NCI-H226 (cell line): ENCODE measurements at regions not wholly inside any gene's neighbourhood (a gene's known extent, or its start where the extent isn't known, plus 50 kb on each side); places are given as distances from the start of the nearest gene placed in this dataset.

Experiments
- DNase-seq: peaks from one replicate; pipeline ENCODE4 v3.0.0-alpha.2; 2015

DNA sequence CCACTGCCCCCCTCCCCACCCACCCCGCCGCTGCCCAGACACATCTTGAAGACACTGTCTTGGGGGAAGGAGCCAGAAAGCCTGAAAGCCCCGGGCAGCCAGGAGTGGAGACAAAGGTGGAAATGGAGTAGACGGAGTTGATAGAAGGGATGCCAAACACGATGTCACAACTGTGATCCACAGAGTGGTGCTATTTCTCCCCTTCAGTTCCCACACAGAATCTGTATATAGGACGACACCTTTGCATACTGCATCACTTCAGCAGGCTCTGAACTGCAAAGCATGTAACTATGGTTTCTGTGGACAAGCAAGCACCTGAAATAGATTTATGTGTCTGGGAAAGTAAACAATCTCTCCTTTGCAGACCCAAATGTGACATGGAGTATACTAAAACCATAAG lies 56.4 kb upstream of the F13A1 start:
- no peak for DNase-seq

- no peak for DNase-seq
Measured at GRCh38 chr6:6377621-6378020, 57.2 kb upstream of the F13A1 start.

DNA sequence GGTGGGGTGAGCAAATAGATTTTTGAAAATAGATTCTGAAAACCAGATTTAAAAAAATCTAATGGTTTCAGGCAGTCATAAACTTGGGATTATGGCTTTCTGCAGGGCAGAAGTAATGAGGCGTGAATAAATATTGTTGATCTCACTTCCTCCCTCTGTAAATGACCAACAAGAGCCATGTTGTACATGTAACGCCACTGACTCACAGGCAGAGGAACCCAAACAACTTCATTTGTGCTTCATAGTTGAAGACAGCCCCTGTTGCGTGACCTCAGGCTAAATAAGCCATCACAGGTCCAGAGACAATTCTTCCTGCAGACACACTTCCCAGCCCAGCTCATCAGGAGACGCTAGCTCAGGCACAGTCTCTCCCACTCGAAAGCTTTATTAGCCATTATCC lies 59.1 kb upstream of the F13A1 start:
- DNase-seq = no peak

DNA sequence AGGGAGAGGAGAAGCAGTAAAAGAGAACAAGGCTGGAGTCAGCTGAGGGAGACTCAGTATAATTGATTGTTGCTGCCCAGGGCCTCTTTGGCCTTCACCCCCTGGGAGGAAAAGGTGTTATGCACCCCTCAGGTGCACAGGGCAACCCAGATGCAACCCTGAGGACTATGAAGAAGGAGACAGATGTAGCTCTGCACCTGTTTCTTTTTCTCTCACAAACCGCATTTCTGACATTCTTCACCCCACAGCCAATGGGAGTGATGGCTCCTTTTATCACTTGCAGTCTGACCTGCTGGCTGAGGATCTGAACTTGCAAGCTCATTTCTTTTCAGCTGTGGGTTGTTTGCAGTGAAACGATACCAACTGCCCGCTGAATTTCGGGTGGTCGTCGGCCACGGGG lies 64.1 kb upstream of the F13A1 start:
- no peak for DNase-seq

GRCh38 chr6:6386010-6386409 lies 65.5 kb upstream of the F13A1 start:
- DNase-seq = no peak

GRCh38 chr6:6390849-6391602 lies 70.6 kb upstream of the F13A1 start:
- DNase-seq = no peak

- DNase-seq = no peak
Measured at GRCh38 chr6:6392214-6393068, 72.0 kb upstream of the F13A1 start.

DNA sequence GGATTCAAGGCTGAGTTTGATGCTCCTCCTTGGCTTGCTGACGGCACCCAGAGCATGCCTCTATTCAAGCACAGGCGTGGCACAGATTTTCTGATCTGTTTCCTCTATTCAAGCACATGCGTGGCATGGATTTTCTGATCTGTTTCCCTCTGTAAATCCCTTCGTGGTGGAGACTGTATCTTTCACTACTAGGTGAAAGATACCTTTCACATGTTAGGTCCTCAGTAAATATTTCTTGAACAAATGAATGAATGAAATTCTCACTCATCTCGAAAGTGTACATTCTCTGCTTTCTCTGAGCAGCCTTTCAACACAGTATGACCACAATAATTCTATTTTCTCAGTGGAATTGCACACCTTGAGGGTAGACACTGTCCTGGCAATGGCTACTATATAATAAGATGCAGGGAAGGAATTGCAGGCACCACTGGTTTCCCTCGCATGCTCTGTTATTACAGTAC lies 72.6 kb upstream of the F13A1 start:
- no peak for DNase-seq

DNA sequence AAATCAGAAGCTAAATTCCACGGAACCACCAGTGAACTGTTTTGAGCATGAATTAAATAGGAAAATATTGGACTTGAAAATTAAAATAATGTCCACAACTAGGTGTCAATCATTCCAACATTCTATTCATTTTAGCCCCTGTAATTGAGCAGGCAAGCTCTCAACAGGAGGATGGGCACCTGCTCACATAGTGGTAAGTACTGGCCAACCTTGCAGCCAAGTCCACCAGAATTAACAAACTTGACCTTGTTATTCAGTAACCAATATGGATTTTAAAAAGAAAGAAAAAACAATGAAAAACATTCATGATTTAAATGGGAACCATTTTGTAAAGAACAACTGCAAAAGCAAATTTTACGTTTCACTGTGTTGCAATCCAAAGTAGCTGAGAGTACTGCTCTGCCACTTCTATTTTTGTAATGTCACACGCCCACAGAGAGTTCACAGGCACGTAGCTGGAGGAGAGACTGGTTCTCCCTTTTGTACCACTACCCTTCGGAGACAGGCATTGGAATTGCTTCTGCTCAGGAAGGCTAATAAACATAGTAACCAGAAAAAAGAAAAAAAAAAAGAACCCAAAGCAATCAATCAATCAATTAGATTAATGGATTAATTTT lies 75.2 kb upstream of the F13A1 start:
- DNase-seq = no peak

DNA sequence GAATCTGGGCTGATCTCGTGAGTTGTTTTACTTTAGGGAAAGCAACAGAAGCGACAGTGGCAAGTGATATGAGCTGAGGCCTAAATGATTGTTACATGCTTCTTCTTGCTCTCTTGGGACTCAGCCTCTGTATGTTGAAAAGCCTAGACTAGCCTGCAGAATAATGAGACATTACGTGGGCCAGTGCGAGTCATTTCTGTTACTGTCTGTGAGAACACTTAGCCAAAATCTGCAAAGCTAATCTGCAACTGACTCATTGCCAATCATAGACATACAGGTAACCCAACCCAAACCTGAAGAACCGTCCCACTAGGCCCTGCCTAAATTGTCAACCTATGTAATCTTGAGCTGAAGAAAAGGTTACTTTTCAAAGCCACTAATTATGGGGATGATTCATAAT lies 77.4 kb upstream of the F13A1 start:
- no peak for DNase-seq

DNA sequence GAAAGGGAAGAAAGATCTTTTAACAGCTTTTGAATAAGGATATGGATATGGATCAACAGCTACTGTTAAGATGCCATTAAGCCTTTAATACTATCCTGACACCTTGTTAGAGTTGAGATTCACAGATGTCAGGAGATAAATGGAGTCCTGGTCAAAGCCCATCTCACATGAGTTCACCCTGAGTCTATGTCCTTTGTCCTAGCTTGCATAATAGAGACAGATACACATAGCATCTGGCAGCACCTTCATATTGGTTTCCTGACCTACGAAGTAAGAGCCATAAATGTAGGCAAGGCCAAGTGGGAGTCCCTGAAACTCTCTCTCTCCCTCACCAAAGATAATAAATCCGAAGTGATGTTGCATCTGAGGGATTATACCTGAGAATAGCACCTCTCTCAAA lies 79.1 kb upstream of the F13A1 start:
- DNase-seq = no peak

DNA sequence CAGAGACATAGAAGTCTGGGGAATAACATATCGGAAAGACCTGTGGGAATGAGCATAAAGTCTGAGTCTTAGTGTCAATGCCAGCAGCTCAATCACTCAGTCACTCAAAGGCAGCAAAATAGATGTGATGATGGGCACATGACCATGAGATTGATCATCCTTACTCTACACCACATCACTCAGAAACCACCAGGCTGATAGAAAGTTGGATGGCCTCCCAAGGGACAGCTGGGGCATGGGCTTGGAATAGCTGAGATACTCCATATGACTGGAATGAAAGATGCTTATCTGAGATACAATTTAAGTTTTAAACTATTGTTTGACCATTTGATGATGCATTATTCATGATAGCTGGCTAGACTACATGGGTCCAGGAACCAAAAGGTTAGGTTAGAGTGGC lies 80.9 kb upstream of the F13A1 start:
- no peak for DNase-seq

DNA sequence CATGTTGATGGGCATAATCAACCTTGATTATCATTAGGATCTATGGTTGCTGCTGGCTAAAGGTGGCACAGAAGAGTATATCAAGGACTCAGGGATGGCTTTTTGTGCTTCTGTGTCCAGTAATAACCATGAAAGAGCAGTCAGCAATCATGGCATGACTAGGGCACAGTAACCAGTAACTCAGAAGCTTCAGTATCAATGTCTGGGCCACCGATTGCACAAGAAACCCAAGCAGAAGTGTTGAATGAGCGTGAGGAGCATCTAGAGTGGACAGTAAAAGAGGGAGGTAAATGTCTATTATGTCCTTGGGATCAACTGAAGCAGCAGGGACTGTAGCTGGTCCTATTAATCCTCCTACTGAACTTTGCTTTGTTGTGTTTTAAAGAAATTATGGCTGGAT lies 81.5 kb upstream of the F13A1 start:
- no peak for DNase-seq

DNA sequence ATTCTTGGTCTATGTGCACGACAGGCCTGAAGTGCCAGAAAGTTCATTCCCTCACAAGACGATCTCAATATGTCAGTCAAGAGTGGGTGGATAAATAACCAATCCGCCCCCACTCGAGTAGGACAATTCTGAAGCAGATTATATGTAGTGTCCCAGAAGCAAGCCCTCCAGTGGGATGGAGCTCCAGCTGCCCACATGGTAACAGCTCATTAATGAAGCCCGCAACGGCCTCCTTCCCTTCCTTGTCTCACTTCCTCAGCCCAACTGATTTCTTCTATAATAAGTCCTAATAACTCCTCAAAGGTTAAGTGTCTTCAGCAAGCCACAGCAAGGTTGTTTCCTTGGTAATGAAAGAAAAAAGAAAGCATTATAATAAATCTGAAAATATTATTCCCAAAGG lies 82.1 kb upstream of the F13A1 start:
- no peak for DNase-seq

- DNase-seq = no peak
Measured at GRCh38 chr6:6405031-6405430, 84.6 kb upstream of the F13A1 start.

- no peak for DNase-seq
Measured at GRCh38 chr6:6405997-6406714, 85.7 kb upstream of the F13A1 start.

GRCh38 chr6:6406715-6407070 lies 86.2 kb upstream of the F13A1 start:
- DNase-seq = no peak

DNA sequence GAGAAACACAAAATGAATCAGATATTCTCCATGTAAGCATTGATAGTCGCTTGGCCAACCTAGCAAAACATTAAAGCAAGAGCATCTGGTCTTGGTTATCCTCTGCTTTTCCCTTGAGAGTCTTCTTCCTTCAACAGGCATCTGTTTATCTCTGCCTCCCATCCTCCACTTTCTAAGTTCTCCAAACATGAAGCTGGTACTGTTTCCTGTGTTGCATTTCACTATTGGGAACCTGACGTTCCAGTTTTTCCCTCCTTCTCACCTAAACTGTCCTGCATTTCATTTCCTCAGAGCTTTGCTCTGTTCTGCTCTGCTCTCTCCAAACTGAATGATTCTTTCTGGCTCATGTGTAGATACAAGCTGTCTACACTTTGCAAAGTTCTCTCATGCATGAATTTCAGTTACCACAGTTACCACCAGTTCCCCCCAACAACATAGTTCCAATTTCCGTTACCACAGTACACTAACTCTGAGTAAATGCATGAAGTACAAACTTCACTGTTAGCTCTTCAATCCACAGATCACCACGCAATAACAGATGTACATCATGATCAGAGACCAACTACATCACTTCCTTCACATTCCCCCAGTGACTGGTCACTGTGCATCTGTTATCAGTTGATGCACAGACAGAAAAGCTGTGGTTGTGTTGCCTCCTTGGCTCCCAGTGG lies 86.7 kb upstream of the F13A1 start:
- DNase-seq = no peak

- DNase-seq = no peak
Measured at GRCh38 chr6:6409397-6410030, 89.1 kb upstream of the F13A1 start.

- no peak for DNase-seq
Measured at GRCh38 chr6:6411115-6411514, 90.7 kb upstream of the F13A1 start.

DNA sequence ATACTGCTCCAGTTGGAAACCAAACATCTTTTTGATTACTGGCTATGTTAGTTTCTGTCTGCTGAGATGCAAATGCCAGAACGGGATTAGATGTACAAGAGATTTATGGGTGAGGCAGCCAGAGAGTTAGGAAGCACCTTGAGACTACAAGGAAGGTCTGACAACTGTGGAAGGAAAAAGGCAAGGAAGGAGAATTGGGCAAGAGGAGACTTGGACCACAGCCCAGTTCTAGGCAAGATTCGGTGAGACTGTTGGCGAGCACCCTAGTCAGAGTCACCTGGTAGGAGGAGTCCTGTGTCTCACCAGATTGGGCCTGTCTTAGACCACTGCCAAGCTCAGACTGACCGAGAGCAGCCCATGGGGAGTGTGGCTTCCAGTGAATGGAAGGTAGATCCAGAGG lies 91.8 kb upstream of the F13A1 start:
- no peak for DNase-seq

DNA sequence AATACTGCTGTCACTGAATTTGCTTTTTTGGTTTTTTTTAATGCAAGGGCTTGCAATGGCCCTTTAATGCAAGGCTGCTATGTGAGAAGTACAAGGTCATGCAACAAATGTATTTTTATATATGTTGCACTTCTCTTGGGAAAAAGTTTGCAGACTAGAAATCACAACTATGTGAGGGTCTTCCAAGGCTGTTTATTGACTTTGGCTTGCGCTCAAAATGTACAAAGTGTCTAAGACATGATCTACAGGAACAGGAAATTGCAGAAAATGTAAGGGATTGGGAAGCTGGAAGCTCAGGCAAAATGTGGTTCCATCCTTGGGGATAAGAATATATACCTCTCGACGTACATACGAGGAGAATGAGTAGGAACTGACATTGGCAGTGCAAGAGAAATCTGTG lies 92.2 kb upstream of the F13A1 start:
- DNase-seq = no peak
